GM19468 (cell line): ENCODE measurements at regions not wholly inside any gene's neighbourhood (a gene's known extent, or its start where the extent isn't known, plus 50 kb on each side); places are given as distances from the start of the nearest gene placed in this dataset.
"Not testable (repeated sequence)": the region's sequence is repeated elsewhere in the genome, so short reads cannot be mapped to it uniquely, and the experiment has no call there.

Experiments used
- ATAC-seq: cut with Tn5 transposase; IDR thresholded peaks from one replicate; pipeline ENCODE4 v1.9.1; 2021; ENCODE audit warnings: mild to moderate bottlenecking, moderate library complexity, moderate number of reproducible peaks; ENCODE audit not compliant: unreplicated experiment; ENCODE audit errors: extremely low read depth

DNA sequence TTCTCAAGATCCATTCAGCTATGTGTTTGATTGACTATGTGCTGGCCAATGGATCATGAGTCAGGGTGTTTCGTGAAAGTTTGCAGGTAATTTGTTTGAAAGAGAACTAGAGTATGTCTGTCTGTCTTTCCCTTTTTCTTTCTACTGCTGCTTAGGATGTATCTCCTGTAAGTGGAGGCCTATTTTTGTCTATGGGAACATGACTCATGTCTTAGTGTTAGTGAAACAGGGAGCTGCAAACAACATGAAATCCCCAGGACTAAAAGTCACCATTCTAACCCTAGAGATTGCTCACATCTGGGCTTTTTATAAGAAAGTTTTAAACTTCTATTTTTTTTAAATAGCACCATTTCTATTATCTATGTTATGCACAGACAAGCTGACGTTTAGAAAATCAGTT lies 333.0 kb downstream of the CCER1 start:
- no peak for ATAC-seq

DNA sequence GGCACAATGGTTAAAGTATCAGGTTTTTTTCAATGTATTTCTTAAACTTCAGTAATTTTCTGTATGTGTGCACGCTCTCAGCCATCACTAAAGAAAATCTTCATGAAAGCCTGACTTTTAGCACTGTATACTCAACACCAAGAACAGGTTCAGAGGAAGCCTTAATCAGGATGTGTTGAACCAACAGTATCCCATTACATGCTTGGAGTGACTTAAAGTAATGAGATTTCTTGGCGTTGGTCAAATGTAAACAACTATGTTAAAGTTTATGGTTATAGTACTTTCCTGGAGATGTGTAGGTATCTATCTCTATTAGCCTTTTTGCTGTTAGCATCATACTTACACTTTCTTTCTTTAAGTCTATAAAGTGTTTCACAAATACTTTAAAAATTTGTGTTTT lies 335.0 kb downstream of the CCER1 start:
- ATAC-seq = no peak

DNA sequence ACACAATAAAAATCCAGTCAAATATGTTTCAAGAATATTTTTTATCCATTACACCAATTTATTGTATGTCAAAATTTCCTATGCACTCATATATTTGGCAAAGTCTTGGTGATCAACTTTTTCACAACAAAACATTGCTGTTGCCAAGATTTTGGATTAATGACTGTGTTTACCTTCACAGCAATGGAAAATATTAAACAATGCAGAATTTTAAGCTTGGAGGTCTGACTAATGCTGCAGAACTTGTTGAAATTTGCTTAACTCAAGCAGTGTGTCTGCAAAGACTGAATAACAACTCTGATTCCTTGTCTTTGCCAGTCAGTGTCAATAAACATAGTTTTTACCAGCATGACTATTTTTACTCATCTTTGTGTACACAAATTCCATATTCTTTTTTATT lies 336.4 kb downstream of the CCER1 start:
- no peak for ATAC-seq

DNA sequence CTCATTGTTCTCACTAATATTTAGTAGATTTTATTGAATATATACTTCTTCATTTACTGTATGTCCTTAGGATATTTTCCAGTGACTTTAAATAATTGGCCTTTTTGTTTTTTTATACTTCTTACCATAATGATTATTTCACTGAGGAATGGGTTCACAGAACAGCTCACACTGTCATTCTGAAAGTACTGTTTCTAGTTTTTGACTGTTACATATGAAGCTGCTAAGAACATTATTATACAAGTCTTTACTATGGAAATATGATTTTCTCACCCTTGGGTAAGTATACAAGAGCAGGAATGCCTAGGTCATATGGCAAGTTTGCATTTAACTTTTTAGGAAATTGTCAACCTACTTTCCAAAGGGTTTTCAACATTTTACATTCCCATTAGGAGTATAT lies 343.1 kb downstream of the CCER1 start:
- ATAC-seq = no peak

DNA sequence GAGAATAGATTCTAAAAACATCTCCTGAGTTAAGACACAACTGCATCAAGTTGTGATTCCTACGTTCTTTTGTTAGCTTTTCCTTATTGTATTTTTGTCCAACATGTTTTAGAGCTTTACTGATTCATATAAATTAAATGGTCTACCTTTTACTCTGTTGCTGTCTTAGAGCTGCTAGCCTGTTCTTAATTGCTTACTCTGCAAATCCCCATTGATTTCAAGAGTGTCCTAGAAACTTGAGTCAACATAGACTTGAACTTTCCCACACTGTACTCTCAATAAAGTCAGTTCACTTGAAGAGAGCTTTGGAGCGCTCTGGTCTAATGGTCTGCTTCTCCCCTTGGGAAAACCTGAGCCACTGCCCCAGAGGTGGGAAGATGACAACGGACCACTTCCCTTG lies 343.9 kb downstream of the CCER1 start:
- ATAC-seq = no peak

DNA sequence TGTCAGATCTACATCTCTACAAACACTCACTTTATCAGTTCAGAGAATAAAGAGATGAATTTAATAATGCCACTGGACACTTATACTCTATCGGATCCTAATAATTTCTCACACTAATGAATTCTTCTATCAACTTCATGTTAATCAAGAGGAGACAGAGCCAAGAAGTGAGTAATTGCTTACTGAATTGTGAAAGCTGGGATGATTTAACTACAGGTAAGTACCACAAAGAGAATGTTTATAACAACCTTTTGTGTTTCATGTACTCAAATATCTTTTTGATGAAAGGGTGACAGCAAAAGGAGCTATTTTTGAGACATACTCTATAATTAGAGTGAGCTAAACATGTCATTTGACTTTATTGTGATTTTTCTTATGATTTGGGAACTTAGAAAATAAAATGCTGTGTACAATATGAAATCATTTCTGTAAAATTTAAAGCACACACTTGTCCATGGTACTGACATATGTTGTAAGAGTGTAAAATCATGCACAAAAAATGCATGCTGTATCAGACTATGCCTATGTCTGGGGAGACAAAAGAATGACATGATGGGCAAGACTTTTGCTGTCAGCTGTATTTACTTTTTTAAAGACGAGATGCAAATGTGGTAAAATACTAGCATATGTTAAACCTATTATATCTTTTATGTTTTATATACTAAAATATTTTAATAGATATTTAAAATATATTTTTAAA lies 361.2 kb downstream of the CCER1 start:
- ATAC-seq = no peak

DNA sequence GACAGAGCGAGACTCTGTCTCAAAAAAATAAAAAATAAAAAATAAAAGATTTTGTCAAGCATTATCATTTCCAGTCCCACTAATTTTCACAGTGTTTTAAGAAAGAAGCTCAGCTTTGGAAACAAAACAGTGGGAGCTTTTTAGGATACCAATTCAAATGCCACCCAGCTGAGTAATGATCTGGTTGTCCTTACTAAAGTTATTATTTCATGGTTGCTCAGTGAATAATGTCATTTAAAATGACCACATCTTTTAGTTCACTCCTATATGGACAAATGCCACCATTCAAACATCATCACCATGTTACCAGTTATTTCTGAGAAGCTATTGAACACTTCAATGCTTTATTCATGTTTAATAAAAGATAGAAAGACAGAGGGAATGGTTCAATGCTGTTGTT lies 365.0 kb downstream of the CCER1 start:
- ATAC-seq = no peak

DNA sequence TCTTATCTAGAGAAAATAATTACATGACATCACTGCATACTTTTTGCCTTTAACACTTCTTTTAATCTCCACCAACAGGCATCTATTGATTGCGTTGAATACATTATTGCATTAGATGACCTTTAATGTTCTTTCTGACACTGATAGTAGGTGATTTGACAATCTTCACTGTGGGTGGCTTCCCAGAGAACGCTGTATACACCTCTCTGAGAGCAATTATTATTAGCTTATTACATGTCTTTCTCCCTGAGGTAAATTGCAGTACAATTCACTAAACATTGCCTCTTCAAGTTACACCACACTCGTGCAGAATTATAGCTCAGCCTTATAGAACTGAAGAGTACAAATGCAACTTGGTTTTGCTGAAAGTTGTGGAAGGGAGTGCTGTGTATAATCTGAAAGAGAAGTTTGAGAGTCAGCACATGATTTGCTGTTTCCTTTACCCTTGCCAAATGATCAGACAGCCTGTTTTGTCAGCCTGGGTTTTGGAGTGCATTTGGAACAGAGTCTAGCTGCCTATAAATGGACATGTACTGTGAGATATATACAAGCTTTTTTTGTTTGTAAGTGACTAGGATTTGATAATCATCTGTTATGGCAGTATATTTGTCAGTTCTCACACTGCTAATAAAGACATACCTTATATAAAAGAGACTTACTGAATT lies 369.2 kb downstream of the CCER1 start:
- ATAC-seq = no peak

DNA sequence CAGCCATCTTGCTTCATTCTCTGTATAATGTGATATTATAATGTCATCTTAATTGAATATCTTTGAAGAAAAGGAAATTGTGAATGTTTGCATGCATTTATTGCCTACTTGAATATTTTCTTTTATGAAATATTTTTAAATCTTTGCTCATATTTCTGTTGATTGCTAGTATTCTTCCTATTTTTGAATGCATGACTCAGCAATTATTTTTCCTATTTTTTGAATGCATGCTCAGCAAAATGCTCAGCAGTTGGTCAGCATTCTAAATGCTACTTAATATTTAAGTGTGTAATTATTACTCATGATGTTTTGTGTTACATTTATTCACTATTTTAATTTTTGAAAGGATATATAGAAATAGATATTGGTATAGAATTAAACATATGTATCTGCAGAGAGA lies 378.3 kb downstream of the CCER1 start:
- ATAC-seq = no peak

DNA sequence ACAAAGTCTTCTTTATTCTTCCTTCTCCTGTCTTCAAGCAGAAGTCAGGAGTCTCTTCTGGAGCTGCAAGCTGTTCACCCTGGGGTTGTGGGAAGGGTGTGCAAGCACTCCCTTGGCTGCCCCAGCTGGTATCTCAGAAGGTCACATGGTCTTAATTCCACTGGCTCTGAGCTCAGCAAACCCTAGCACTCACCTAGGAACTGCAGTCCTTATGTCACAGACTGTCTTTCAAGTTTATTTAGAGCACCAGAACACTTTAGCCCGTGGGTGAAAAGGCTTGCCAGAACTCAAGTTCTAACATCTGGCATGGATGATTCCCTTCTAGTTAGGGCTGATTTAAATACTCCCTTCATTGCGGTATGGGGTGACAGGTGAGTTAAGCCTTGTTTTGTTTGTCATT lies 379.0 kb downstream of the CCER1 start:
- no peak for ATAC-seq

DNA sequence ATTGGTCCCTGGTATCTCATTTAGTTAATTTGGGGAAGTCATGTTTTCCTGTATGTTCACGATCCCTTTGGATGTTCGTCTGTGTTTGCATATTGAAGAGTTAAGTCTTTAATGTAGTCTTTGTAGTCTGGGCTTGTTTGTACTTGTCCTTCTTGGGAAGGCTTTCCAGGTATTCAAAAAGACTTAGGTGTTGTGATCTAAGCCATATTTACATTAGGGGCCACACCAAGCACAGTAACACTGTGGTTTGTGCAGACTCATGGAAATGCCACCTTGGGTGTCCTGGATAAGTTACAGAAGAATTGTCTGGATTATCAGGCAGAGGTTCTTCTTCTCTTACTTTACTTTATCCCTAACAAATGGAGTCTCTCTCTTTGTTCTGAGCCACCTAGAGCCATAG lies 380.3 kb downstream of the CCER1 start:
- ATAC-seq = no peak

DNA sequence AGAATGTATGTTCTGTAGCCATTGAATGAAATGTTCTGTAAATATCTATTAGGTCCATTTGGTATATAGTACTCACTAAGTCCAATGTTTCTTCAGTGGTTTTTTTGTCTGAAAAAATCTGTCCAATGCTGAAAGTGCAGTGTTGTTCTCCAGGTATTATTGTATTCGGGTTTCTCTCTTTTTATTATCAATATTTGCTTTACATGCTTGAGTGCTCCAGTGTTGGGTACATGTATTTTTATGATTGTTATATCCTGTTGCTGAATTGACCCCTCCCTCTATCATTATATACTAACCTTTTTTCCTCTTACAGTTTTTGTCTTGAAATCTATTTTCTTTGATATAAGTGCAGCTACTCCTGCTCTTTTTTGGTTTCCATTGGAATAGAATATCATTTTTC lies 382.2 kb downstream of the CCER1 start:
- no peak for ATAC-seq

DNA sequence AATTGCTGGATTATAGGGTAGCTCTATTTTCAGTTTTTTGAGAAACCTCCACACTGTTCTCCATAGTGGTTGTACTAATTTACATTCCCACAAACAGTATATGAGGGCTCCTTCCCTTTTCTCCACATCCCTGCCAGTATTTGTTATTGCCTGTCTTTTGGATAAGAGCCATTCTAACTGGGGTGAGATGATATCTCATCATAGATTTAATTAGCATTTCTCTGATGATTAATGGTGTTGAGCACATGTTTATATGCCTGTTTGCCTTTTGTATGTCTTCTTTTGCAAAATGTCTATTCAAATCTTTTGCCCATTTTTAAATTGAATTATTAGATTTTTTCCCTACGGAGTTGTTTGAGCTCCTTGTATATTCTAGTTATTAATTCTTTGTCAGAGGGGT lies 385.3 kb downstream of the CCER1 start:
- no peak for ATAC-seq

DNA sequence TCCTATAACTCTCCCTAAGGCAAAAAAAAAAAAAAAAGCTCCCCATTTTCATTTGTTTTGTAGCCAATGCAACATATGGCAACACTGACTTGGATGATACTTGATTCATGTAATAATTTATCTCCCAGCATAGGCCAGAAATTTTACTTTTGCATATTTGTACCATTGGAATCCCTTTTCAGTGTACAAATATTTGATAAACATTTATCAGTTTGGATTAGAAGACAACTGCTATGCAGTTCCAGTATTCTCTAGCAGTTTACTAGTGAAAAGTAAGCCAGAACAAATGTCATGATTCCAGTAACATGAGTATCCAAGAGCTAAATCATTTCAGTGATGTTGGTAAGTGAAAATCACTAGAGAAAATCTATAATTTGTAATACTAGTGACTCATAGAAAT lies 392.3 kb downstream of the CCER1 start:
- no peak for ATAC-seq

DNA sequence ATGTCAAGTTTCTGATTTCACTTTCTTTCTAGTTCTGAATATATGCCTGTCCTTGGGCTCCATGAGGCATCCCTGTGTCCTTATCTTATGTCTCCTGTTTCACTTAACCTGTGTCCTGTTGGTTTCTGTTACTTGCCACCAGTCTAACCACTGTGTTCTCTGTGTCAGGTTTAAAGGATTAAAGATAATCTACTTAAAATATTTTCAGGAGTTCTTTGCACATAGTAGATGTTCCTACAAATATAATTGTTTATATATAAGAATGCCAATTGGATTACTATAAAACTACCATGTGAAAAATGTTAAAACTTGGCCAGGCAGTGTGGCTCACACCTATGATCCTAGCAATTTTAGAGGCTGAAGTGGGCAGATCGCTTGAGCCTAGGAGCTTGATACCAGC lies 406.4 kb downstream of the CCER1 start:
- no peak for ATAC-seq

DNA sequence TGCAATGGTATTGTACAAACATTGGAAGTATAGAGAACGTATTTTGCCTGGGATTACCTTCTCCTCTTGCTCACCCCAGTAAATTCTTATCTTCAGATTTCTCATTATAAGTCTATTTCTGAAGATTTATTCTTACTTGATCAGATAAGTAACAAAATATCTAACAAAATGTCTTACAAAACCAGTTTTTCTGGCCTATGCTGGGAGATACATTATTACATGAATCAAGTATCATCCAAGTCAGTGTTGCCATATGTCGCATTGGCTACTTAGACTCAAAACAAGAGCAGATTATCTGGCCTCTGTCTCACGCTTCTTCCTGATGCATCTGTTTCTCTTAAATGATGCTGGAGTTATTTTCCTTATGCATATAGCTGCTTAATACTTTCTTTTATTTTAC lies 408.5 kb downstream of the CCER1 start:
- ATAC-seq = no peak

DNA sequence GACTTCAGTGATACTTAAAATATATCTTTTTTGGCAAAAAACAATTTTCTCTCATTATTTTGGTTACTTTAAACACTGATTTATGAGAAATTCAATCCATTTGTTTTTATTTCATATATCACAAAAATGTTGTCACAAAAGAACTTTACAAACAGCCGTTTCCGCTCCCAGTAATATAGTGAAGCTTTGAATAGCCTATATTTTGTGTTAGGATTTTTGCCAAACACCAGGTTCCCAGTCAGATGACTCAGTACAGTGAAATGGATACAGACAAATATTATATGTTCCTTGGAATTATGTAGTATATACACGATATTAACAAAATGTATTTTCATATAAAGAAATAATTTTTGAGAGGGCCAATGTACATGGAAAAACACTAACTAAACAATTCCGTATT lies 411.1 kb downstream of the CCER1 start:
- no peak for ATAC-seq

DNA sequence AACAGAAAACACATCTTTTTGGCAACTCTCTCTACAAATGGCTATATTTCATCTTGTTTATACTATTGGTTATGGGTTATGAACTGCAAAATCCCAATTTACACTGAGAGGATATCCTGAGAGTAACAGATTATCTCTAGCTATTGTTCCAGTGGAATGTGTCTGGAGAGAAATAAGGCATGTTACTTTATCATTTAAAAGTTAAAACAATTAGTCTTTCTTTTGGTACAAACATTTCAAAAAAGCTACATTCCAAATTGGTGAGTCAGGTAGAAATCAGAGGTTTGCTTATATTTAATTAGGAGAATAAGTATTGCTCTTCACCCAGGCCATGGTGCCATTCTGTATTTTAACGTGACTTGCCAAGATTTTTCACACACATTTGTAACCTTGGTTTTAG lies 411.6 kb downstream of the CCER1 start:
- no peak for ATAC-seq

DNA sequence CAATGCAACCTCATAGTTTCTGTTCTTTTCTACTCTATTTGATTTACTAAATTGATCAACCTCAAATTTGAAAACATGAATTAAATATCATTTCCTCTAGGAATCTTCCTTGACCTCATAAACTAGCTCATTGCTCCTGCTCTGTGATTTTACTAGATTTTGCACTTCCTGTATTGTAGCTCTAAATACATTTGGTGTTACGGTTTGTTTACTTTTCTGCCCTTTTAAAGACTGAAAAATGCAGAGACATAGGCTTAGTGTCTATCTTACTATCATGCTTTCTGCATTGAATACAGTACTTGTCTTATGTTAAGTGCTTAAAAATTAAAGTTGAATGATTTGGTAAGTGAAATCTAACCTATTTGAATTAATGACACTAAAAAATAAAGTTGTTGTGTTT lies 412.1 kb downstream of the CCER1 start:
- ATAC-seq = not testable (repeated sequence)

DNA sequence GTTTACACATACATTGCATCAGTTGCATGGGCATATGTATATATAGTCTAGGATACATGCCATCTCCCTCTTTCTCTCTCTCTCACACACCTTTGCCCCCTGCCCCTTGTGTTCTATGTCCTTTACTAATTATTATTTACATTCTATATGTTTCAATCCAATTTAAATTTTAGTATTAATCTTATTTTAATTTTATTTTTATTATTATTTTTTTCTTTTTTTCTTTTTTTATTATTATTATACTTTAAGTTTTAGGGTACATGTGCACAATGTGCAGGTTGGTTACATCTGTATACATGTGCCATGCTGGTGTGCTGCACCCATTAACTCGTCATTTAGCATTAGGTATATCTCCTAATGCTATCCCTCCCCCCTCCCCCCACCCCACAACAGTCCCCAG lies 421.1 kb downstream of the CCER1 start:
- ATAC-seq = not testable (repeated sequence)

DNA sequence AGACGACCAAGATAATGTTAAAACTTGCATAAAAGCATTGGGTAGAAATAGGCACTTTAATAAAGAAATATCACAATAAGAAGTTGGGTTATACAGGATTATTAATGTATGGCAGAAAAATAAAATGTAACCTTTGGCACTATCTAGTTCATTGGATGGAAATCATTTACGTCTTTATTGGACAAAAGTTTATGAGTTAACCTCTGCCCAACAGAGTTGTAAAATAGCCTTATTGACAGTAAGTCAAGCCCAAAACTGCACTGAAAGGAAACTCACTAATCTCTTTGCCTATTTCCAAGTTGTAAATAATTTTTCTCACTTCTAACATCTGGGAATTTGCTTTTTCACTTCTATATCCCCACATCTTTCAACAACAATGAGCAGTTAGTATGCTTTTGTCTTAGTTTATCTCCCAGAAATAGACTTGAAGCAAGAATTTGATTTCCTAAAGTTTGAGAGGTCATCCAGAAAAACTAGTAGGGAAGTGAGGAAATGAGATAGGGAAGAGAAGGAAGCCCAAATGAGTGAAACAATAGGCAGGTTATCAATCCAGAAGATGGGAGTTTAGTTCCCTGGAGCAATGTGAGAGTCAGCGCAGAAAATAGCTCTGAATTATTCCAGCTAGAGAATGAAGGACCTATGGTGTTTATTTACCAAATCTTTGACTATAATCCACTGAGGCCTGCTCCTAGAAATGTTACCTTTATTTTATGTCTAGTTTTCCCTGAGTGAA lies 434.8 kb downstream of the CCER1 start:
- ATAC-seq = no peak

DNA sequence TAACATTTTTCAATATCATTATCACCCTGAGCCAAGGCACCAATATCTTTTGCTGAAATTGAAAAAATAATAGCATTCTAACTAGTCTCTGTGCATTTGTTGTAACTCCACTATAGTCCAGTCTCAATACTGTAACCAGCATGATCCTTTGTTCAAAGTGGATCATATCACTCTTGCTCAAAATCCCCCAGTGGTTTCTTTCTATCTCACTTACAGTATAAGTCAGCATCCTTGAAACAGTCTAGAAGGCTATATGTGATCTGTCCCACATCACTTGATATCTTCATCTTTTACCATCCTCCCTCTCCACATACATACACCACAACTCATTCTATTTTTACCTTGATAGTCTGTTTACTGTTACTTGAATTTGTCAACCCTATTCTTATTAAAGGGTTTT lies 435.7 kb downstream of the CCER1 start:
- no peak for ATAC-seq
